ENCODE measurements at regions not wholly inside any gene's neighbourhood (a gene's known extent, or its start where the extent isn't known, plus 50 kb on each side); places are given as distances from the start of the nearest gene placed in this dataset.

DNA sequence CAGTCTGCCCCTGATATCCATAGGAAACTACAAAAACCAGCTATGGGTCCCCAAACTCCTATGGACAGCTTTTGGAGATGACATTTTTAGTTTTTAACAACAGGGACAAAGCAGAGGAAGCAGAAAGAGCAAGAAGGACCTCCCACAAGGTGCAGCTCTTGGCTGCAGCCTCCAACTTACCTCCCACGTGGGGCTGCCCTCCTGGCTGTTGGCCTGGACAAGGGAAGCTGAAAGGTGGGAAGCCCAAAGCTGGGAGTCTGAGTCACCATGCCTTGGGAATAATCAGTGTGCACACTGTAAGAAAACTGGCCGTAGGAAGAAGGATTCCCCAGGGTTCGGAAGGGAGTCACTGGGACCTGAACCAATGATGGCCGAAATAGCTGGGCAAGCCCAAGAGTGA, 51.8 kb upstream of the PAX1 start:
- DNase-seq (ENCODE audit: low read depth), result no peak

DNA sequence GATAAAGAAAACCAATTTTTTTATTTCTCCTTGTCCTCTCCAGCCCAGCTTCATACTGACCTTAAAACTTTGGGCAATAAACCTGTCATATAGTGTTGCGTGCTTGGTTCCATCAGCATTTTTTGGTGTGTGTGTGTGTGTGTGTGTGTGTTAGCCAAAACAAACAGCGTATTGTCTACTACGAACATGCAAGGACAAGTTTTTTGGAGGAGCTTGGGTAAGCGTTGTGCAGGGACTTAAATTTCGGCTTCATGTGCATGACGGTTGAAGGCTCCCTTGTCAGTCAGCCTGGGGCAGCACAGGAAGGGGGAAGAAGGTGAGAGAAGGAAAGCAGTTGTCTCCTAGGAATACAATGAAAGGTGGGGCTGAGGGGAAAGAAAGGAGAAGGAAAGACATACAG, 62.0 kb upstream of the PAX1 start:
- no peak for DNase-seq (ENCODE audit: low read depth)

DNA sequence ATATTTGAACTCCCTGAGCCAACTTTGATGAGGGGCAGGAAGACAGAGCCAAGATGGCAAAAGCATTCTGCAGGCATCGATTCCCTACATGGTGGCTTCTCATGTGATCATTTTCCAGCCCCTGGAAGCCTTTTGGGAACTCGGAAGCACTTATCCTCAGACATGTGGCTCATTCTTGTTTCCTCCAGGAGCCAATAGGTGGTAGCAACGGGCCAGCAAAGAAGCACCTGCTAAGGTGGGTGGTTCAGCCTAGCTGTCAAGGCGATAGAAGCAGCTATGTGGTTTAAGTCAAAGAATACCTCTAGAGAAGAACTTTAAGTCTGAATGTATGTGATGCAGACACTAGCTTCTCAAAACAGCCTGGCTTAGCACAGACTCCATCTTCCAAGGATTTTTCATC, 64.9 kb upstream of the PAX1 start:
- no peak for DNase-seq (ENCODE audit: low read depth)

DNA sequence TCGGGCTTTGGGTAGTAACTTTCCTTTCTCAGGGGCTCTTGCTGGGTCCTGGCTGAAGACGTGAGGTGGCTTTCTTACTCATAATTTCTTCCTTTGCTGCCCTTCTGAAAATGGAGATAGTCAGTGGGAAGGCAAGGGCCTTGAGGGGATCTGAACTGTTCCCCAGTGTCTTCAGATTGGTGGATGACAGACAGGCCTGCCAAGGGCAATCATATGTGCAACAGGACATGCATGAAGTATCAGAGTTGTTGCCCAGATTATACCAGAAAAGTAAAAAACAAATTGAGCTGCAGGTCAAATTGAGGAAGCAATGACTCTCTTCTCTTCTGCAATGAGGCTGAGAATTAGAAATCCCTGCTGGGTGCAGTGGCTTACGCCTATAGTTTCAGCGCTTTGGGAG, 71.6 kb upstream of the PAX1 start:
- no peak for DNase-seq (ENCODE audit: low read depth)

DNA sequence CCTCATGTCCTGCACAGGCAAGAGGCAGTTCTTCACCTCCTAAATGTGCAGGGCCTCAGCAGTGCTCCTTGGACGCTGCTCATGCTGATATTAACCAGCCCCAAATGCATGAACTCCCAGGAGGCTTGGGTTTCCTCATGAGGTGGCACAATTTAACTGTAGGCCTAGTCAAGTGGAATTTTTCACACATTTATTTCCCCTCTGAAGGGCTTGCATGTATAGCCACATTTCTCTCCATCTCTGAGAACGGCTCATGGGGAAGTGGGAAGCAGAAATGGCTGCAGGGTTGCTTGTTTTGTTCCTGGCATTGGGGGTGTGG, 72.8 kb upstream of the PAX1 start:
- no peak for DNase-seq (ENCODE audit: low read depth)

DNA sequence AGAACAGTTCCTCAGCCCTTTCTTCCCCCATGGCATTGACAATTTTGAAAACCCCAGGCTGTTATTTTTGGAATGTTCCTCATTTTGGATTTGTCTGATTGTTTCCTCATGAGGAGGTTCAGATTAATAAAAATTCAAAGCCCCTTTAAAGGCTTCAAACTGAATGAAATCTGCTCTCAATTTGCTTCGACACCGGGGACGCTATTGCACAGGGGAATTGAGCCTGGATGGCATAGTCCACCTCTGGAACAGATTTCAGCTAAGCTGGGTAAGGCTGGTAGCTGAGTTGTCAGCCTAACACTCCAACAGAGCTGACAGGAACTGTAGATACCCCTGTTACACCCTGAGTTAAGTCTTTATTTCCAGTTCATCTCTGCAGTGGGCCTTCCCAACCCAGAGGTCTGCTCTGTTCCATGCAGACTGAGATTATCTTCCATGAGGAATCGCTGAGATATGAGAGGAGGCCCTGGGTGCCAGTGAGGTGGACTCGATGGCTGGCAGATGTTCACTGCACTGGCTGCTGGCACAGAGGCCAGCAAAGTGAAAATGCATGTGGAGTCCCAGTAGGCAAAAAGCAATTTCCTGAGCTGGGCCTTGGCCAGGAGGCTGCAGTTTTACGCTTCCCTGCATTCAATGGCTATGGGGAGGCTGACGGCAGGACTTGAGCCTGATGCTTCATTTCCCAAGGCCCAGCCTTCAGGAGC, 73.3 kb upstream of the PAX1 start:
- no peak for DNase-seq (ENCODE audit: low read depth)

DNA sequence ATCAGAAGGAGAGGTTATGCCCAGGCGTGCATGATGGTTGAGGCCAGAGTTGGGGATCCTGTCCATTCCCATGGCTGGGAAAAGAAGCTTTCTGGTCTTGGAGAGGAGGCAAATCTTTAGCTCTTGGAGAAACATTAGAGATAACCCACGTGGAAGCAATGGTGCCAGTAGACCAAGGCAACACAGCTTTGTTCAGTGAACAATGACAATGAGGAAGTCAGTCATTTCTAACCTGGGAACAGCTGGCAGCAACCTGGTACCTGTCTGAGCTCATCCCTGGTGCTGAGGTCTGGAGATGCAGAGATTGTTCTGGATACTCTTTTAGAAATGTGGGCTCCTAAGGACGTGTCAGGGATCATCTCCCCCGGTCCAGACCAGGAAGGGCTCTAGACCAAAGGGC, 76.7 kb upstream of the PAX1 start:
- DNase-seq (ENCODE audit: low read depth), result no peak

DNA sequence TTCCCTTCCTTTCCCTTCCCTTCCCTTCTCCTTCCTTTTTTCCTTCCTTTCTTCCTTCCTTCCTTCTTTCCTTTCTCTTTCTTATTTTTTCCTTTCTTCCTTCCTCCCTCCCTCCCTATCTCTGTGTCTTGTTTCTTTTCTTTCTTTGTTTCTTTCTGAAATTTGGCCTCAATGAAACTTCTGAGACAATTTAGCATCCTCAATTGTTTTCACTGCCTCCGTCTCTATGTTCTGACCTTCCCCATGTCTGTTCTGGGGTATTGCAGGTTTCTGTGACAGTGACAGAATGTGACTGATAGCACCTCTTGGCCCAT, 81.7 kb upstream of the PAX1 start:
- DNase-seq (ENCODE audit: low read depth), result no peak

DNA sequence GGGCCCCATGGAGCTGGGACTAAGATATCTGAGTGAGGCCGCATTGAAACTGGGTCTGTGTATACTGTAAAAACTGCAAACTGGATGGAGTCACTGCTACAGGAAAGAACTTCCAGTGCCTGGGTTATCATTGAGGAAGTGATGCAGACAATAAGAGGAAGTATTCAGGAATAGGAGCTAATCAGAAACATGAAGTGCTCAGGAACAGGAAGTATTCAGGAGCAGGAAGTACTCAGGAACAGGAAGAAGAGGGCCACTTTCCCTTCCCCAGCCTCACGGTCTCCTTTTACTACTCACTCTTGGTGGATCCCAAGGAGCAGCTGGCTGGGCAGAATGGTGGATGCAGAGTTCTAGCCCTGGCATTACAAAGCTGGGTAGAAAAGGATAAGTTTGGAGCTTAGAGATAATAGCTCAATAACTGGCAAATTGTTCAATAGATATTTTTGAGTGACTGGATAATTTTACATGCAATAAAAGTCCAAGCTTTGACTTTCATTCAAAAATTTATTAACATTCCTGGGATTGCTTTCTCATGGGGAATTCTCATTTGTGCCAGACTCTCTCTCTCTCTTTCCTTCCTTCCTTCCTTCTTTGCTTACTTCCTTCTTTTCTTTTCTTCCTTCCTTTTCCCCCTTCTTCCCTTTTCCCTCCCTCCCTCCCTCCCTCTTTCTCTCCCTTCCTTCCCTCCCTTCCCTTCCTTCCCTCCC, 82.2 kb upstream of the PAX1 start:
- DNase-seq (ENCODE audit: low read depth), result no peak

DNA sequence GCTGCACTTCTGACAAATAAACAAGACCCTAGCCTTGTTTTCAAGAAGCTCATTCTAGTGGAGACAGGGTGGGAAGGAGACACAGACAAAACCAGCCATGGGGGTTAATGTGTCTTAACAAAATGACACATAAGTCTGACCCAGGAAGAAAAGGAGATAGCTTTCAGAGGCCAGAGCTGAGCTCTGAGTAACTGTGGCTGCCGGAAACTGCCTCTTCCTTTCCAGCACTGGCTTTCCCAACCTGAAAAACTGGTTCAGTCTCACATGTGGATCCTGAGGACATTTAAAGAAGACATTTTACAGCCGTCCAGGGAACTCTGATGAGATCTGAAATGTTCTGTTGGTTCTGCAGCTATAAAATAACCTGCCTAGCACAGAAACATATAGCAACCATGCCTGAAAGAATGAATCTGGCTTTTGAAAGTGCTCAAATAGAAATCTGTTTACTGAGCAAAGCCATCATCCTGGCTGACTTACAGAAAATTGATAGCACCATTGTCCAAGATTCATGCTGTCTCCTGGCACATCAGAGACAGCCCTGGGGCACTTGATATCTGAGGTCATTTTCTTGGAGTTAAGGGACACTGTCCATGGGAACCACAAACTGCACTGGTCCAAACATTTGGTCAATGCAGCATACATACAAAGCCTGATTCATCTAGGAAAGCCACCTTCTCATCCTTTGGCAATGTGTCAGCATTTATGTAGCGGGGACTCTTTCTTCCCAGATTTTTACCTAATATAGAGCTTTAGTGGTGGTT, 83.2 kb upstream of the PAX1 start:
- no peak for DNase-seq (ENCODE audit: low read depth)

DNA sequence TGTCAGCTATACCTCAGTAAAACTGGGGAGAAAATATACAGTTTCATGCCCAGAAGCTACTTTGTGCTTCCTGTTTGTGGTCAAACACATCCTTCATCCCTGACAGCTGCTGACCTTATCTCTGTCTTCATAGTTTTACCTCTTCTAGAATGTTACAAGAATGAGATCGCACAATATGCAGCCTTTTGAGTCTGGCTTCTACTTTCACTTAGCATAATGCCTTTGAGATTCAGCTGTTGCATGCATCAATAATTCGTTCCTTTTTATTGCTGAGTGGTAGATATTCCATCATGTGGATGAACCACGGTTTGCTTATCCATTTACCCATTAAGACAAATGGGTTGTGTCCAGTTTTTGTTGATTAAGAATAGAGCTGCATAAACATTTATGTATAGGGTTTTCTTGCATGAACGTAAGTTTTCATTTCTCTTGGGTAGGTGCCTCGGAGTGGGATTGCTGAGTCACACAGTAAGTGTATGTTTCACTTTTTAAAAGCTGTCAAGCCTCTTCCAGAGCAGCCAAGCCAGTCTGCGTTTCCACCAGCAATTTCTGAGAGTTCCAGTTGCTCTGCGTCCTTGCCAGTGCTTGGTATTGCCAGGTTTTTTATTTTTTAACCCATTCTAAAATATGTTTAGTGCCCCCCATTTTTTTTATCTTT, 86.6 kb upstream of the PAX1 start:
- no peak for DNase-seq (ENCODE audit: low read depth)

DNA sequence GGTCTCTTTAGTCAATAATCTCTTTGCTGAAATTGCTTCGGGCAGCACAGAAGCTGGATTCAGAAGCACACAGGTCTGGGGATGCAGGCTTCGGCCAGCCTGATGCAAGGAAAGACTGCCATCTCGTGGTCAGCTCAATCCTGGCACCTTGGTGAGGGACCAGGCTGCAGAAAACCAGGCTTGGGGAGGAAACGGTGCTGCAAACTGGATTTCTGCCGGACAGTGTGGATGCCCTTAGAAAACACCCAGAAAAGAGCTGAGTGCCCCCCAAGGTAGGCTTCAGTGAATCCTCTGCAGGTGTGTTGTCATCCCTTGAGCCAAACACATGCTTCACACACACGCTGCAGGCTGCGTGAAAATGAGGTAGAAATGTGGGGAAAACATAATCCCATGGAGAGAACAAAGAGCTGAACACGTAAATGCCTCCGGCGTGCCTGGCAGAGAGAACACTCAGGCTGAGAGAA, 89.8 kb upstream of the PAX1 start:
- peak; percentile 10 for DNase-seq (ENCODE audit: low read depth)

DNA sequence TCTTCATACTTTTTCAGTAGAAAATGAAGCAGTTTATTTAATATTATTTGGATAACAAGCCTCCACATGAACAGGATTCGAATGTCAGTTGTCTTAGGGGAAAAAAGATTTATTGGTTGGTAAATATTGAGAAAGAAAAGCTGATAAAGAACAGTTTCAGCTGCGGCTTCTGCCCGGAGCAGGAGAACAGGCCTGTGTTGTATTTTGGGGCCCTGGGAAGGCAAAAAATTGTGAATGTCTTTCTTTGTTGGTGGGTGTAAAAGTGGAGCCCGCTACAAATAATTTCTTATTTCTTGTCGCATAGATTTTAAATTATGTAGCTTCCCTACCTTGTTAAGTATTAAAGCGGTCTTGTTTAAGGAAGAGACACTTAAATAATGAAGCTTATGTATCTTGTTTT, 90.5 kb upstream of the PAX1 start:
- DNase-seq (ENCODE audit: low read depth), result no peak

DNA sequence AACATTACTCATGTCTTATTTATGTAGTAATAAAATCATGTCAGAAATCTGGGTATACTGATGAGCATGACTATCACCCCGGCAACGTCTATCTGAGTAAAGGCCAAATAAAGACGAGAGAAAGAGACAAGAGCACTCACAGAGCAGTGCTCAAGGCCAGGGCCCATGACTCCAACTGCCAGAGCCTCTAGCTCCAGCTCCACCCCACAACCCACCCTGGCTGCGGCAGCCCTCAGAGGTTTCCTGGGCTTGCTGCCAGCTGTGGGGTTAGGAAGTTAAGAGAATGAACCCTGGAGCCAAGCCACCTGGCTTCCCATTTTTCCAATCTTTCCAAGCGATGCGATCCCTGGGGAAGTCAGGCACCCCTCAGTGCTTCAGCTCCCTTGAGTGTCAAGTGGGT, 92.0 kb upstream of the PAX1 start:
- no peak for DNase-seq (ENCODE audit: low read depth)

DNA sequence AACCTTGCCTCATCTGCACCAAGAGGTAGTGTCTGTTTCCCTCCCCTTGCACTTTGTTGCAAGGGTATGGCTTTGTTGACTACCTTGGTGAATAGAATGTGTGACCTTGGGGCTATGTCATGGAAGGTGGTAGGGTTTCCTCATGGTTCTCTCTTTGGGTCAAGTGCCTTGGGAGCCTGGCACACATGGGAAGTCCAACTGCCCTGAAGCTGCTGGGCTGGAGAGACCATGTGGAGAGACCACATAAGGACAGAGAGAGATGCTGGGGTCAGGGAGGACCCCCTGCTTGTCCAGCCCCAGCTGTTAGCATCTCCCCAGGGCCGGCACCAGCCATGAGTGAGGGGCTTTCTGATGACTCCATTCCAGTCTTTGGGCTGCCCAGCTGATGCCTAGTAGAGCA, 95.5 kb upstream of the PAX1 start:
- no peak for DNase-seq (ENCODE audit: low read depth)

DNA sequence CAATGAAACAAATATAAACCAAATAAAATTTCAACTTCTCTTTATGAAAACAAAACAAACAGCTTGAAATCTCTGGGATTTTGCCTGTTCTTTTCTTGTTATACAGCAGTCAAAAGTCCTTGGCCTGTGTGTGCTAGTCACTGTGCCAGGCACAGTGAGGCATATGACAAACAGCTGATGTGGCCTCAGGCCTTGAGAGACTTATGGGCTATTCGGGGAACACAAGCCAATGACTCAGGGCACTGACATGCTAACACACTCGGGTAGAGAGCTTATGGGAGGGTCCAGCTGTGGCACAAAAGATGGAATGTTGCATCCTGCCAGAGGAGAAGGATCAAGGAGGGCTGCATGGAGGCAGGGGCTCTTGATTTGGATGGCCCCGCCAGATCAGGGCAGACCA, 95.4 kb upstream of the NKX2-2 start:
- DNase-seq (ENCODE audit: low read depth), result no peak

DNA sequence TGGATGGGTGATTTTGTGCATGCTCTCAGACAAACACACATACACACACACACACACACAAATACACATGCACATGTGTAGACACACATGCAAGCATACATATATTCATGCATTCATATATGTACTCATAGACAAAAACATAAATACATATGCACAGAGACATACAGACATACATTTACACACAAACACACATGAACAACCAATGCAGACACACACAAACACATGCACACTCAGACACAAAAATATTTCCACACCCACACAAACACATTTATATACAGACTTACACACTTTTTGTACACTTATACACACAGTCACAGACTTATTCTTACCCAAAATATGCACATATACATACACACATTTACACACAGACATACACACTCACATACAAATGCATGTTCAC, 94.9 kb upstream of the NKX2-2 start:
- no peak for DNase-seq (ENCODE audit: low read depth)

DNA sequence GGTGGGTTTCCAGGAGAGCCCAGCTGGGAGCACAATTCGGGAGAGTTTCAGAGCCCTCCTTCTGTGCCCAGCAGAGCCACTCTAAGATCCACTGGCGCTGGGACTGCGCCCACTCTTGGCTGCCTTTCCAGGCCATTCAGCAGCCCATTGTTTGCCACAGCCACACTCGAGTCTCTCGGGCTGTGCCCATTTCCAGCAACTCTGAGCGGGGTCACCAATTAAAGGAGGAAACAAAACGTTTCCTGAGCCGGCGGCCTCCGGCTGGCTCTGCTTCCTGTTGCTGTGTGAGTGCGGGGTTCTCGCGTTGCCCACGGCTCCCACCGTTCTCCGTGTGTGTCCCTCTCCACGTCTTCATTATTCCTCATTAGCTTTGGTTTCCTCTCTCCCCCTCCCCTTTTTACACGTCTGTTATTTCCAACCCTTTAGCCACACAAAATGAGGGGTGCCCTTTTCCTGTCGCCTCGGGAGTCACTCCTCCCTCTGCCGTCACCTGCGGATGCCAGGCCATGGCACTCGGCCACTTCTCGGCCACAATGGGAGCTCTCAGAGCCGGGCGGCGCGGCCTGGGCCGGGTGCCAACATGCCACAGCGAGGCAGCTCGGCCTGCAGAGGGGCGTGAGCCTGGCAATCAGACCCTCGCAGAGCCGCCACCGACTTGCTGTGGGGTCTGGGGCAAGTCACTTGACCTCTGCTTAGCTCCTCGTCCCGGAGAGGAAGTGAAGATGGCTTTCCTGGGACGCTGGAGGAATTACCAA, 94.3 kb upstream of the NKX2-2 start:
- no peak for DNase-seq (ENCODE audit: low read depth)

DNA sequence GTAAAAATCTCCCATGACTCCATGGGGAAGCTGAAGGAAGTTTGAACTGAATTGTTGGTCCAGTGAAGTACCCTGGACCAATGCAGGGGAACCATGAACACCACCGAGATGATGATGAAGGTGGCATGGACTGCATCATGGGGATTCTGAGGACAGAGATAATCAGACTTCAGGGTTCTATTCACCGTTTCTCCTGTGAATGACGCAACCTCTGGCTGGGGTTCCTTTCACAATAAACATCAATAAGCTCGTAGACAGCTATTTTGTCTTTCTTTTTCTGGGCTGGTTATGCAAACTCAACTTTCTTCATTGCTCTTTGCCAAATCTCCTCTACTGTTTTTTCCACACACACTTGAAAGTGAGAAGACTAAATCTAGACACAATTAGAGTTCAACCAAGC, 87.9 kb upstream of the NKX2-2 start:
- no peak for DNase-seq (ENCODE audit: low read depth)

DNA sequence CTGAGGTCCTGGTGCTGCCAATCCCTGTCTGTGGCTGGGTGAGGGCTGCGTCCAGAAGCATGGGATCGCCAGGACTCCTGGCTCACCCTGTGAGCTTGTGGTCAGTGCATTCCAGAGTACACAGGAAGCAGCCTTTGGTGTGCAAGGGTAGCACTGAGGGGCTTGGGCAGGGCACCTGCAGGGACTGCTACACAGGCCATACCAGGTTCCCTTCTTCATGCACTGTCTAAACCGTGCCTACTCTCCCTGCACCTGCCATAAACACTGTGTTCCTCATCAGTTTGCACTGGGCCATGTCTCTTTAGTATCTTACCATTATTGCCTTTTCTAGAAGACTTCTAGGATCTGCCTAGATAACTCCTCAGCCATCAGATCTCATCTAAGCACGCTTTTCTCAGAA, 72.8 kb upstream of the NKX2-2 start:
- no peak for DNase-seq (ENCODE audit: low read depth)

DNA sequence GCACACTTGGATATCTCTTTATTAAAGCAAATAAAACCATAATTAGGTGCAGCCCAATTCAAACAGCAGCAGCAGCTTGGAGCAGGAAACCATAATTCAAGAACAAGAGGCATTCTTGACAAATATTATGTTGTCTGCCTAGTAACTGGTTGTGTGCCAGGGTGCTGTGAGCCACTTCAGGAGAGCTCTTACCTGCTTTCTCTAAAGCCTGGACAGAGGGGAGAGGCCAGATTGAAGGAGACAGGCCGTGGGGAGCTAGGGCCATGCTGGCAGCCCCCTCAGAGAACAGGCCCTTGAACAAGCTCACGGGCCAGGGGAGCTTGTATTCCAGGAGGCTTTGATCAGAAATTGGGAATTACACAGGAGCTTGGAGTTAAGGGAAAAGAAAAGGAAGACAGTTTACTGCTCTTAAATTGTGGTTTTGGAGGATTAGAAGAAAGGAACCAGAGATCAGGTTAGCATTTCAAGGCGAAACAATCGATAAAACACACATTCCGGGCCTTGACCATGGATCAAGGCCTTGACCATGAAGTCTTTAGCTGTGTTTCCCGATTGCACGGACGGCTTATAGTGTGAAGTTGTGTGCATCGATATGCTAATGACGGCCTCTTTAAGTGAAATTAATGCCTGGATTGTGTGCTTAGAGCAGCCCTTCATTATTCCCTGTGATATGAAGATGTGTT, 69.8 kb upstream of the NKX2-2 start:
- no peak for DNase-seq (ENCODE audit: low read depth)

DNA sequence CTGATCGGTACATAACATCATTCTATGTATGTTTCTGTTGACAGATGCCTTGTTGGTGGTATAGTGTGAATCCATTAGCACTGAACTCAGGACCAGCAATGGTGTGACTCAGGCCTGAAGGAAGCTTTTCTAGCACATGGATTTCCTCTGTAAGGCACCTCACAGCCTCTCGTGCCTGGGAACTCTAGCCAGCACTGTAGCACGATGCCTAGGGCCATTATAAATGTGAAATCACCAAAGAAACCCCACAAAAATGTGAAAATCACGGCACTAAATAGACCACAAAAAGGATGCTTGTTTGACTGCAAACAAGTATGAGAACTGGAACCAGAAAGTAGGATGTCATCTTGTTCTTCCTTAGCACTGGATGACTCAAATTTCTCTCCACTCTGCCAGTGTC, 63.7 kb upstream of the NKX2-2 start:
- no peak for DNase-seq (ENCODE audit: low read depth)
